HUES48 (cell line): ENCODE measurements at regions not wholly inside any gene's neighbourhood (a gene's known extent, or its start where the extent isn't known, plus 50 kb on each side); places are given as distances from the start of the nearest gene placed in this dataset.
"Not testable (repeated sequence)": the region's sequence is repeated elsewhere in the genome, so short reads cannot be mapped to it uniquely, and the experiment has no call there.

ENCODE experiments used
- H3K27ac ChIP-seq: one replicate; pipeline ENCODE4 v1.7.0; 2013; ENCODE audit warnings: low read depth, low read length, inconsistent platforms
- H3K27me3 ChIP-seq: 2 replicates; pipeline ENCODE4 v1.6.1; 2013; ENCODE audit warnings: mild to moderate bottlenecking, low read length; ENCODE audit not compliant: control insufficient read depth, insufficient read depth
- H3K36me3 ChIP-seq: 2 replicates; pipeline ENCODE4 v1.6.1; 2013; ENCODE audit warnings: low read length; ENCODE audit not compliant: control insufficient read depth, insufficient read depth
- H3K4me1 ChIP-seq: 2 replicates; pipeline ENCODE4 v1.6.1; 2013; ENCODE audit warnings: mild to moderate bottlenecking, low read length; ENCODE audit not compliant: control insufficient read depth, insufficient read depth
- H3K4me3 ChIP-seq: 2 replicates; pipeline ENCODE4 v1.5.1; 2013; ENCODE audit warnings: mild to moderate bottlenecking, low read depth, low read length
- H3K9ac ChIP-seq: 2 replicates; pipeline ENCODE4 v1.6.1; 2013; ENCODE audit warnings: mild to moderate bottlenecking, low read depth, low read length, moderate library complexity
- H3K9me3 ChIP-seq: 2 replicates; pipeline ENCODE4 v1.6.1; 2013; ENCODE audit warnings: low read length; ENCODE audit not compliant: control insufficient read depth, insufficient read depth

DNA sequence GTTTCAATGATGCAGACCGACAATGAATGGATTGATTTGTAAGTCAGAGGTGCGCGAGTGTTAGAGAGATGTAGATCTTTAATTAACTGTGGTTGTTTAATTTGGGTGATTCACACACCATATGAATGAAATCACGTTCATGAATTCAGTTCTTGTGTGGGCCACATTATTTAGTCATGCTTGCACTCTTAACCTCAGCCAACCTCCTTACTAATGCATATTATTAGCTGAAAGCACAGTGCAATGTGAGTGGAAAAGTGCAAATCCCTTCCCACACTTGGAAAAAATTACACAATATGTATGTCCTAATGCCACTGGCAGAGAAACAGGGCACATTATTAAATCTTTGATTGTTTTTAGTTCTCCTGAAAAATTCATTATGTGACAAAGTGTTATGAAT is 512.5 kb downstream of the BCKDHB start:
- H3K9me3 ChIP-seq, result no peaks in the 10 kb centered on the region
- no peaks in the 10 kb centered on the region for H3K36me3 ChIP-seq
- no peaks in the 10 kb centered on the region for H3K27me3 ChIP-seq
- no peak overlapping the region for H3K27ac ChIP-seq
- no peaks in the 10 kb centered on the region for H3K4me1 ChIP-seq
- no peak overlapping the region for H3K4me3 ChIP-seq
- no peak overlapping the region for H3K9ac ChIP-seq

- no peak overlapping the region for H3K27ac ChIP-seq
These were observed 504.4 kb downstream of the BCKDHB start for GRCh38 chr6:80610846-80611245.

GRCh38 chr6:80608881-80609280 is 502.4 kb downstream of the BCKDHB start:
- Histone ChIP-seq H3K9me3 (no peaks in the 10 kb centered on the region; the same call in none of the 2 replicates), H3K9ac (no peak overlapping the region), H3K36me3 (no peaks in the 10 kb centered on the region), H3K4me3 (no peak overlapping the region), H3K4me1 (peaks cover 7% of the 10 kb centered on the region; the same call in 1 of the 2 replicates), H3K27me3 (no peaks in the 10 kb centered on the region), H3K27ac (no peak overlapping the region)

More at GRCh38 chr6:80610846-80611245, 504.4 kb downstream of the BCKDHB start:
- Histone ChIP-seq H3K4me3 (no peak overlapping the region), H3K9me3 (no peaks in the 10 kb centered on the region; the same call in none of the 2 replicates), H3K4me1 (peaks cover 7% of the 10 kb centered on the region; the same call in 1 of the 2 replicates), H3K9ac (no peak overlapping the region), H3K27me3 (no peaks in the 10 kb centered on the region), H3K36me3 (no peaks in the 10 kb centered on the region)

- Histone ChIP-seq H3K27me3 (no peaks in the 10 kb centered on the region), H3K4me3 (no peak overlapping the region), H3K4me1 (peaks cover 7% of the 10 kb centered on the region; the same call in 1 of the 2 replicates), H3K36me3 (no peaks in the 10 kb centered on the region), H3K9me3 (no peaks in the 10 kb centered on the region; the same call in none of the 2 replicates), H3K27ac (no peak overlapping the region), H3K9ac (no peak overlapping the region)
These were observed 501.4 kb downstream of the BCKDHB start for GRCh38 chr6:80607811-80608391.

GRCh38 chr6:80605165-80605989 is 498.9 kb downstream of the BCKDHB start:
- H3K9ac ChIP-seq, result no peak overlapping the region
- no peaks in the 10 kb centered on the region for H3K36me3 ChIP-seq
- peaks cover 7% of the 10 kb centered on the region; the same call in 1 of the 2 replicates for H3K4me1 ChIP-seq
- no peak overlapping the region for H3K4me3 ChIP-seq
- no peaks in the 10 kb centered on the region for H3K9me3 ChIP-seq
- no peak overlapping the region for H3K27ac ChIP-seq
- H3K27me3 ChIP-seq, result no peaks in the 10 kb centered on the region

- Histone ChIP-seq H3K9me3 (no peaks in the 10 kb centered on the region), H3K27ac (no peak overlapping the region), H3K4me3 (no peak overlapping the region), H3K4me1 (peaks cover 7% of the 10 kb centered on the region; the same call in 1 of the 2 replicates), H3K36me3 (no peaks in the 10 kb centered on the region), H3K9ac (no peak overlapping the region), H3K27me3 (no peaks in the 10 kb centered on the region)
These were observed 497.2 kb downstream of the BCKDHB start for GRCh38 chr6:80603679-80604078.

- H3K36me3 ChIP-seq, result no peaks in the 10 kb centered on the region
- H3K9ac ChIP-seq, result no peak overlapping the region
- H3K27ac ChIP-seq, result no peak overlapping the region
- no peaks in the 10 kb centered on the region for H3K27me3 ChIP-seq
- H3K4me3 ChIP-seq, result no peak overlapping the region
- no peaks in the 10 kb centered on the region for H3K9me3 ChIP-seq
- H3K4me1 ChIP-seq, result no peaks in the 10 kb centered on the region
These were observed 488.0 kb downstream of the BCKDHB start for GRCh38 chr6:80594461-80594860.

DNA sequence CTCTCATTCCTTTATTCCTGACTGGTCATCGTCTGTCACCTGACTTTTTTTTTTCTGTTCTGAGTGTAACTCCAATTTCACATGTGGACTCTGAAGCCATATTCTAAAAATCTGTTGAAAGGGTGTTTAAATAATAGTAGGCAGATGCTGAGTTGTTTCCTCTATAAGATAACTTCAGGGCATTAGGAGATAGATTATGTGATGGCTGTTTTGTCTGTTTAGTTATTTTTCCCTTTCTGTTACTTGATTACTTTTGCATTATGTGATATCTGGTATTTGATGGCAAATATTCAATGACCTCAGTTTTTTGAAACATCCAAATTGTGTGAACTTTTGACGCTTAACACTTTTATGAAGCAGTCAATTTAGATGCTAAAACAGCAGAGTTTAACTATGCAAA is 486.0 kb downstream of the BCKDHB start:
- no peaks in the 10 kb centered on the region for H3K27me3 ChIP-seq
- H3K4me3 ChIP-seq, result no peak overlapping the region
- H3K36me3 ChIP-seq, result no peaks in the 10 kb centered on the region
- no peaks in the 10 kb centered on the region for H3K9me3 ChIP-seq
- H3K4me1 ChIP-seq, result no peaks in the 10 kb centered on the region
- no peak overlapping the region for H3K27ac ChIP-seq
- no peak overlapping the region for H3K9ac ChIP-seq

GRCh38 chr6:80586242-80586641 is 479.8 kb downstream of the BCKDHB start:
- Histone ChIP-seq H3K4me1 (no peaks in the 10 kb centered on the region), H3K9ac (no peak overlapping the region), H3K4me3 (no peak overlapping the region), H3K27me3 (no peaks in the 10 kb centered on the region), H3K36me3 (no peaks in the 10 kb centered on the region), H3K27ac (no peak overlapping the region), H3K9me3 (peaks cover 12% of the 10 kb centered on the region)

GRCh38 chr6:80579391-80580023 is 473.0 kb downstream of the BCKDHB start:
- Histone ChIP-seq H3K36me3 (no peaks in the 10 kb centered on the region), H3K27me3 (no peaks in the 10 kb centered on the region), H3K9ac (no peak overlapping the region), H3K27ac (no peak overlapping the region), H3K4me1 (peaks cover 5% of the 10 kb centered on the region; the same call in 1 of the 2 replicates), H3K4me3 (no peak overlapping the region), H3K9me3 (no peaks in the 10 kb centered on the region)

- not testable (repeated sequence) for H3K27me3 ChIP-seq
These were observed 466.8 kb downstream of the BCKDHB start for GRCh38 chr6:80573320-80573719.

More at GRCh38 chr6:80573320-80573719, 466.8 kb downstream of the BCKDHB start:
- not testable (repeated sequence) for H3K4me1 ChIP-seq, H3K9ac ChIP-seq, H3K4me3 ChIP-seq, H3K27ac ChIP-seq, H3K36me3 ChIP-seq, H3K9me3 ChIP-seq
